Cardiac fibroblast (primary cell): ENCODE measurements at regions not wholly inside any gene's neighbourhood (a gene's known extent, or its start where the extent isn't known, plus 50 kb on each side); places are given as distances from the start of the nearest gene placed in this dataset.

Source experiments
- DNase-seq, 2 donors: peaks; one replicate each; pipeline versions ENCODE4 v3.0.0 to v3.0.0-alpha.2; 2010; ENCODE audit warnings: low read depth in 2 of 2
- H3K4me3 ChIP-seq, 2 donors: replicated peaks in 1 of 2; 1 replicate in 1 of 2; 2 replicates in 1 of 2; pipeline ENCODE4 v1.5.1; 2011; ENCODE audit warnings: low read depth in 2 of 2, low read length in 2 of 2, mild to moderate bottlenecking in 2 of 2, moderate library complexity in 1 of 2
- TF ChIP-seq, protein P1 (sequence below): IDR thresholded peaks from one replicate; pipeline ENCODE4 v1.5.1; 2011; ENCODE audit warnings: low read depth, mild to moderate bottlenecking, low read length, inconsistent platforms

DNA sequence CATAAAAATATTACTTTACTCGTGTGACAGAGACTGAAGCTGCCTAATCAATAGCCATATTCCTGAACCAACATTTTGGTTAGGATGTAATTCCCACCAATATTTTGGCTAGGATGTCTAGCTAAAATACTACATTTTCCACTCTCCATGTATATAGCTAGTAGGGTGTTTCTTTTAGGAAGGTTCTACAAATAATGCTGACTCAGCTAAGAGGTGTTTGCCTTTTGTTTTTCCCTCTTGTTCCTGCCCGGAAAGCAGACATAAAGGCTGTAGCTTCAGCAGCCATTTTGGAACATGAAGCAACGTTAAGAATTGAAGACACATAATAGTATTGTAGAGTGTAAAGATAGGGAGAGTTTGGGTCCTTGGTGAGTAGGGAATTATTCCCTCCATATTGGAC is 187.3 kb upstream of the PDZRN3 start:
- TF ChIP-seq, protein P1, sequence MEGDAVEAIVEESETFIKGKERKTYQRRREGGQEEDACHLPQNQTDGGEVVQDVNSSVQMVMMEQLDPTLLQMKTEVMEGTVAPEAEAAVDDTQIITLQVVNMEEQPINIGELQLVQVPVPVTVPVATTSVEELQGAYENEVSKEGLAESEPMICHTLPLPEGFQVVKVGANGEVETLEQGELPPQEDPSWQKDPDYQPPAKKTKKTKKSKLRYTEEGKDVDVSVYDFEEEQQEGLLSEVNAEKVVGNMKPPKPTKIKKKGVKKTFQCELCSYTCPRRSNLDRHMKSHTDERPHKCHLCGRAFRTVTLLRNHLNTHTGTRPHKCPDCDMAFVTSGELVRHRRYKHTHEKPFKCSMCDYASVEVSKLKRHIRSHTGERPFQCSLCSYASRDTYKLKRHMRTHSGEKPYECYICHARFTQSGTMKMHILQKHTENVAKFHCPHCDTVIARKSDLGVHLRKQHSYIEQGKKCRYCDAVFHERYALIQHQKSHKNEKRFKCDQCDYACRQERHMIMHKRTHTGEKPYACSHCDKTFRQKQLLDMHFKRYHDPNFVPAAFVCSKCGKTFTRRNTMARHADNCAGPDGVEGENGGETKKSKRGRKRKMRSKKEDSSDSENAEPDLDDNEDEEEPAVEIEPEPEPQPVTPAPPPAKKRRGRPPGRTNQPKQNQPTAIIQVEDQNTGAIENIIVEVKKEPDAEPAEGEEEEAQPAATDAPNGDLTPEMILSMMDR = no peak
- no peak overlapping the region for H3K4me3 ChIP-seq
- no peak for DNase-seq

DNA sequence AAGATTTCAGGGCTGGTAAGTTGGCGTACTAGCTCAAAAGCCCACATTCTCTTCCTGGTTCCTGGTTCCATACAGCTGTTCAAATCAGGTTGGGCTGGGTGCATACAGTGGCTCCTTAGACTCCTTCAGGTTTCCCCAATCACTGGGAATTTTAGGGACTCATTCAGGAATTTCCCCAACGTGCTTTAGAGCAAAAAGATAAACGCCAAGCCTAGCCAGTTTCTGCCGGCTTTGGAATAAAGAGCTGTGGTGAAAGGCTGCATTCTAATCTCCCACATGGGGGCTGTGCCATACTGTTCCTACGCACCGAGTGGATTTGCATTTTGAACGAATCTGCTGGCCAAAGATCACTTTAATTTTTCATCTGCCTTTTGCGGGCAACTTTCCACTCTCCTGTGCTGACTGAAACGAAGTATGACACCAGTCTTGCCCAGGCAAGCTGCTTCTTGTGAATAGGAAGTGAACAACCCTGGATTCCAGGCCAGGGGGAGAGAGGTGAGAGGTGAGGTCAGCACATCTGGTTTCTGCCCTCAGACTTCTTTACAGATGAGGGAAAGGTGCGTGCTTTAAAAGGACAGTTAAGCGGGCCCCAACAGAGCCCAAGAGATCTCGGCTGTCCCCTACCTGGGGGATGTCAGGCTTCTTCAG is 184.2 kb upstream of the PDZRN3 start:
- DNase-seq = peak in 1 of 2 donors; percentile 47
- H3K4me3 ChIP-seq = no peak overlapping the region
- TF ChIP-seq, protein P1 = no peak

DNA sequence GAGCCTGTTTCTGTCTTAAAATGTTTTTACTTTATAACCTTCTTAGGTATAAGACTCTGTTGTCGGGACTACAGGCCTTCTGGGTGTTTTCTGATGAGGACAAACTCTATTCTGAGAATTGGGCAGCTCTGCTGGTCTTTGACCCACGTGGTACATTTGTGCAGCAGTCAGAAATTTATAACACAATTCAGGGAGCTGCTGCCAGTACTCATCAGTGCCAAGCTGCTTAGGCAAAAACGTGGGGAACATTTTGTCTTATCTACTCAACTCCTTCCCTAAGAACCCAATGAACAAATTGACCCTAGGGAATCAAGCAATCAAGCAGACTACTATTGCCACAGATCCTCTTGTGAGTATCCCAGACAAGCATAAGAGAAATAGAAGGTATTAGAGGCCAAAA is 180.7 kb upstream of the PDZRN3 start:
- TF ChIP-seq, protein P1 = no peak
- peak; percentile 77 to 85 for DNase-seq
- no peak overlapping the region for H3K4me3 ChIP-seq

DNA sequence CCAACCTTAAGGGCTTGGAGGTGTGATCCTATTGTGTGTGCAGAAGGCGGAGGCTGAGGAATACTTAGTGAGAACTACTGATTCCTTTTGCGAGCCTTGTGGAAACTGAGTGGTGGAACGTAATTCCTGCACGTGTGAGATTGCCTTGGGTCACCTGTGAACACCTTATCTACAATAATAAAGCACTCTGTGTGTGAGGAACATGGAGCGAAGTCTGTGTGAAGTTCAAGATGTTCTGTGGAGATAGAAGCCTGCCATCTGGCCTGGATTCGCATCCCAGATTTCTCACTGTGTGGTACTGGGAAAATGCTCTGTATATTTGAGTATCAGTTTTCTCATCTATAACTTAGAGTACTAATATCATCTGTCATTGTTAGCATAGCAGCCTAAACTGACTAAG is 179.5 kb upstream of the PDZRN3 start:
- no peak overlapping the region for H3K4me3 ChIP-seq
- DNase-seq = no peak
- TF ChIP-seq, protein P1 = no peak

DNA sequence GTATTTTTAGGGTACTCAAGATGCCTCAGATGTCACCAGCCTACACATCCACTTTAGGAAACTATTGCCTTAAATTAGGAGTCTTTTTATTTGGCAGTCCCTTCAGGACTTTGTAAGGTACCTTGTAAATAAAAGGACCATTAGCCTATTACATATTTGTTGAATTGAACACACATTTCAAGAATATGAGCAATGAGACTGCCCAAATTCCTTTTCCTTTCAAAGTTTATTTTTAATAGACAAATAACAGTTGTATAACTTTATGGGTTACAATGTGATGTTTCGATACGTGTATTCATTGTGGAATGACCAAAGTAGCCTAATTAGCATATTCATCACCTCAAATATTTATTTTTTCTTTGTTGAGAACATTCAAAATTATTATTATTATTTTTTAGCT is 176.7 kb upstream of the PDZRN3 start:
- H3K4me3 ChIP-seq = no peak overlapping the region
- DNase-seq = peak in 1 of 2 donors; percentile 11
- TF ChIP-seq, protein P1 = no peak

DNA sequence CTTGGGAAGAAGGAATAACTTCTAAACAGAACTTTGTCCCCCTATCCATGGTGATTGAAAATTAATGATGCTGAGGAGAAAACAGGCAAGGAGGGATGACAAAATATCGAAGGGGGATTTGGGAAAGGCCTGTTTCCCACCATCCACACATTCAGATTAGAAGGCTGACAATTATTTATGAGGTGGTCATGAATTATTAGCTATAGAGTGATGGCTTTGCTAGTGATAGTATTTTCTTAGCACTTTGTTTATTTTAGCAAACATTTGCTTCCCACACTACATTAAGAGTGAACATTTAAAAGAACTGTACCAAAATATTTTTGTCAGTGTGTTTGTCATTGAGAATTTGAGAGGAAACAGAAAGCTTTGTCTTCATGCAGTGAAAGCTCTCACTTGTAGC is 172.6 kb upstream of the PDZRN3 start:
- no peak for DNase-seq
- no peak overlapping the region for H3K4me3 ChIP-seq
- TF ChIP-seq, protein P1 = no peak

DNA sequence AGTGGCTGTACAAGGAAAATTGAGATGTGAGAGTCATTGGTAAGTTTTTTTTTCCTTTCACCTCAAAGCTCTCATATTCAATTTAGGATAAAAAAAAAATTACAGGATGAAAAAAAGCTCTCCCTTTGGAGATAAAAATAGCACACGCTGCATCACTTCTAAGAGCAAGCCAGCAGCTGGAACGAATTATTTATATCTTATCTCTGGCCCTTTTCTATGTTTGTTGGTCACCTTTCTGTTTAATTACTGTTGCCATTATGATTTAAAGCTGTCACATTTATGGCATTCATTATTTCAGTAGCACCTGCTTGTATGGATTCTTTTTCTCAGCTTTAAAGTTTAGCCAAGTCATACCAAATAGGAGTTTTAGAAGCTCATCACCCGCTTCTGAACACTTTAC is 171.6 kb upstream of the PDZRN3 start:
- TF ChIP-seq, protein P1 = no peak
- no peak overlapping the region for H3K4me3 ChIP-seq
- DNase-seq = no peak
